HepG2 (cell line): ENCODE measurements at regions not wholly inside any gene's neighbourhood (a gene's known extent, or its start where the extent isn't known, plus 50 kb on each side); places are given as distances from the start of the nearest gene placed in this dataset.

Source experiments
- CREB1 ChIP-seq, 2 experiments: fragments of 450-650 bp in 1 of 2; IDR thresholded peaks; 2 replicates each; pipeline ENCODE4 v1.6.1; 2016 to 2017; ENCODE audit warnings: control low read depth in 1 of 2, mild to moderate bottlenecking in 1 of 2, missing compliant biosample characterization in 1 of 2, missing genetic modification characterization in 1 of 2
- MEIS1 ChIP-seq: sonication (generic); formaldehyde crosslinking; IDR thresholded peaks from 2 replicates; pipeline ENCODE4 v1.9.0; 2021; ENCODE audit warnings: mild to moderate bottlenecking, missing genetic modification reagents, moderate library complexity, borderline replicate concordance
- ZFY ChIP-seq: sonication (generic); formaldehyde crosslinking; IDR thresholded peaks from 2 replicates; pipeline ENCODE4 v1.4.0; 2020; ENCODE audit warnings: missing genetic modification reagents
- ZNF263 ChIP-seq: sonication (generic); formaldehyde crosslinking; IDR thresholded peaks from 2 replicates; pipeline ENCODE4 v1.4.0; 2020; ENCODE audit warnings: missing genetic modification reagents
- TF ChIP-seq, protein P1 (sequence below): sonication (generic); formaldehyde crosslinking; IDR thresholded peaks from 2 replicates; pipeline ENCODE4 v1.5.0; 2020; ENCODE audit warnings: mild to moderate bottlenecking, missing genetic modification reagents, moderate library complexity

- TF ChIP-seq, protein P1, sequence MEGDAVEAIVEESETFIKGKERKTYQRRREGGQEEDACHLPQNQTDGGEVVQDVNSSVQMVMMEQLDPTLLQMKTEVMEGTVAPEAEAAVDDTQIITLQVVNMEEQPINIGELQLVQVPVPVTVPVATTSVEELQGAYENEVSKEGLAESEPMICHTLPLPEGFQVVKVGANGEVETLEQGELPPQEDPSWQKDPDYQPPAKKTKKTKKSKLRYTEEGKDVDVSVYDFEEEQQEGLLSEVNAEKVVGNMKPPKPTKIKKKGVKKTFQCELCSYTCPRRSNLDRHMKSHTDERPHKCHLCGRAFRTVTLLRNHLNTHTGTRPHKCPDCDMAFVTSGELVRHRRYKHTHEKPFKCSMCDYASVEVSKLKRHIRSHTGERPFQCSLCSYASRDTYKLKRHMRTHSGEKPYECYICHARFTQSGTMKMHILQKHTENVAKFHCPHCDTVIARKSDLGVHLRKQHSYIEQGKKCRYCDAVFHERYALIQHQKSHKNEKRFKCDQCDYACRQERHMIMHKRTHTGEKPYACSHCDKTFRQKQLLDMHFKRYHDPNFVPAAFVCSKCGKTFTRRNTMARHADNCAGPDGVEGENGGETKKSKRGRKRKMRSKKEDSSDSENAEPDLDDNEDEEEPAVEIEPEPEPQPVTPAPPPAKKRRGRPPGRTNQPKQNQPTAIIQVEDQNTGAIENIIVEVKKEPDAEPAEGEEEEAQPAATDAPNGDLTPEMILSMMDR (CRISPR knock-in tag), result no peak
- TF ChIP-seq ZFY (CRISPR knock-in tag), result no peak
- TF ChIP-seq MEIS1 (CRISPR knock-in tag), result no peak
- no peak for TF ChIP-seq ZNF263 (CRISPR knock-in tag)
- TF ChIP-seq CREB1 (IDR thresholded peaks at IDR 0.05), result no peak
- TF ChIP-seq CREB1 (CRISPR knock-in tag; IDR thresholded peaks at IDR 0.05), result no peak
Observed at GRCh38 chr3:106184540-106185457, 316.0 kb upstream of the CBLB start.
